Breast epithelium (tissue), 4 donors: ENCODE measurements at regions not wholly inside any gene's neighbourhood (a gene's known extent, or its start where the extent isn't known, plus 50 kb on each side); places are given as distances from the start of the nearest gene placed in this dataset.

ENCODE experiments used
- DNase-seq, 2 donors: peaks; one replicate each; pipeline ENCODE4 v3.0.0-alpha.2; 2019; ENCODE audit warnings: low spot score in 2 of 2
- H3K27ac ChIP-seq, 2 donors: fragments of 200-600 bp; sonication (generic) in 1 of 2; one replicate each; pipeline ENCODE4 v1.5.1; 2016 to 2019; ENCODE audit warnings: mild to moderate bottlenecking in 1 of 2
- H3K27me3 ChIP-seq, 2 donors: fragments of 200-600 bp; sonication (generic) in 1 of 2; one replicate each; pipeline versions ENCODE4 v1.5.1 to v1.6.0; 2017 to 2019; ENCODE audit warnings: control low read depth in 1 of 2, mild to moderate bottlenecking in 1 of 2
- H3K36me3 ChIP-seq: fragments of 200-600 bp; one replicate; pipeline ENCODE4 v1.5.1; 2019
- H3K4me1 ChIP-seq, 2 donors: fragments of 200-600 bp; sonication (generic); one replicate each; pipeline ENCODE4 v1.5.1; 2016 to 2019; ENCODE audit warnings: control low read depth in 1 of 2
- H3K4me3 ChIP-seq, 3 donors: fragments of 200-600 bp; sonication (generic); 1 replicate in 2 of 3; 2 replicates in 1 of 3; pipeline ENCODE4 v1.5.1; 2016 to 2019; ENCODE audit warnings: mild to moderate bottlenecking in 3 of 3, moderate library complexity in 2 of 3
- H3K9me3 ChIP-seq, 2 donors: fragments of 200-600 bp; sonication (generic) in 1 of 2; one replicate each; pipeline ENCODE4 v1.5.1; 2016 to 2019; ENCODE audit warnings: control low read depth in 1 of 2
- POLR2A ChIP-seq: fragments of 450-650 bp; IDR thresholded peaks from one replicate; pipeline ENCODE4 v1.6.1; 2016; ENCODE audit warnings: antibody characterized with exemption, mild to moderate bottlenecking, moderate library complexity
- POLR2AphosphoS5 ChIP-seq, 3 donors: sonication (generic); formaldehyde crosslinking; IDR thresholded peaks; one replicate each; pipeline ENCODE4 v1.6.1; 2017; ENCODE audit warnings: antibody characterized with exemption in 3 of 3
- intact Hi-C: fragments of 100-400 bp; cut with DNase I; formaldehyde crosslinking; loops from one replicate; pipeline ENCODE4 v1.15.1; 2023; ENCODE audit warnings: low total_unique reads
- TF ChIP-seq, protein P1 (sequence below), 3 donors: fragments of 450-650 bp; IDR thresholded peaks; one replicate each; pipeline ENCODE4 v1.5.1; 2016 to 2017; ENCODE audit warnings: antibody characterized with exemption in 3 of 3, mild to moderate bottlenecking in 3 of 3, moderate library complexity in 3 of 3

DNA sequence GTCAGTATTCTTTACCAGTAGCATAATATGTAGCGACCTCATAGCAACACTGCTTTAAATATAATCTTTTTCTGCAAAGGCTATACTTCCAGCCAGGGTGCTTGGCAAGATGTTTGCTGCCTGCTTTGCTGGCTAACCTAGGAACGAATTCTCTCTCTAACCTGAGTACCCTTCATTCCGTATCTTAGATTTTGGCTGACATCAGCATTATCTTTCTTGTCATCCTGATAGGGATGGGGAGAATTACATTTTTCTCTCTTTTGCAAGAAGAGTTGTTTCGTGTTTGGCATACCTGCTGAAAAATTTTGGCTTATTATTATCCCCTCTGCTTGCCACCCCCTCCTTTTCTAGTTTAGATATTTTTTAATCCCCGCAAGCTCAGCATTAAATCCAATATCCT lies 91.2 kb upstream of the CLMP start:
- DNase-seq = no peak
- no peaks in the 10 kb centered on the region for H3K36me3 ChIP-seq
- no peak for TF ChIP-seq POLR2AphosphoS5 (IDR thresholded peaks at IDR 0.05)
- TF ChIP-seq POLR2A = no peak
- TF ChIP-seq, protein P1, sequence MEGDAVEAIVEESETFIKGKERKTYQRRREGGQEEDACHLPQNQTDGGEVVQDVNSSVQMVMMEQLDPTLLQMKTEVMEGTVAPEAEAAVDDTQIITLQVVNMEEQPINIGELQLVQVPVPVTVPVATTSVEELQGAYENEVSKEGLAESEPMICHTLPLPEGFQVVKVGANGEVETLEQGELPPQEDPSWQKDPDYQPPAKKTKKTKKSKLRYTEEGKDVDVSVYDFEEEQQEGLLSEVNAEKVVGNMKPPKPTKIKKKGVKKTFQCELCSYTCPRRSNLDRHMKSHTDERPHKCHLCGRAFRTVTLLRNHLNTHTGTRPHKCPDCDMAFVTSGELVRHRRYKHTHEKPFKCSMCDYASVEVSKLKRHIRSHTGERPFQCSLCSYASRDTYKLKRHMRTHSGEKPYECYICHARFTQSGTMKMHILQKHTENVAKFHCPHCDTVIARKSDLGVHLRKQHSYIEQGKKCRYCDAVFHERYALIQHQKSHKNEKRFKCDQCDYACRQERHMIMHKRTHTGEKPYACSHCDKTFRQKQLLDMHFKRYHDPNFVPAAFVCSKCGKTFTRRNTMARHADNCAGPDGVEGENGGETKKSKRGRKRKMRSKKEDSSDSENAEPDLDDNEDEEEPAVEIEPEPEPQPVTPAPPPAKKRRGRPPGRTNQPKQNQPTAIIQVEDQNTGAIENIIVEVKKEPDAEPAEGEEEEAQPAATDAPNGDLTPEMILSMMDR (IDR thresholded peaks at IDR 0.05) = no peak
- H3K4me3 ChIP-seq = no peak overlapping the region
- H3K27ac ChIP-seq = no peak overlapping the region
- H3K27me3 ChIP-seq = no peaks in the 10 kb centered on the region
- no peaks in the 10 kb centered on the region for H3K9me3 ChIP-seq
- H3K4me1 ChIP-seq = no peaks in the 10 kb centered on the region
- intact Hi-C loops = no loop called here

DNA sequence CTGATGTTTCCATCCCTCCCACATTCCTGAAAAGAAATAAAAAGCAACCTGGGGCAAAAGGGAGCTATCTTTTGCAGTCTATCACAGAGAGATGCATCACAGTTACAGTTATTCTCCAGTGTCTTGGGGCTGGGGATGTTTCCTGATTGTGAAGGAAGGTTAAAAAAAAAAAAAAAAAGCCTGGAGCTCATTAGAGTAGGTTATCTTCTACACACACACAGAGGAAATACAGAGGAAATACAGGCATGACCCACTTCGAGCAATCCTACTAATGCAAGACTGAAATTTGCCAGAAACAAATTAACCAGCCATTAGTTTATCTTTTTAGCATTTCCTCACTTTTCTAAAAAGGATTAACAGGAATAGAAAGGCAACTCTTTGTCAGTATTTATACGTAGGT lies 89.4 kb upstream of the CLMP start:
- TF ChIP-seq POLR2AphosphoS5 (IDR thresholded peaks at IDR 0.05) = no peak
- TF ChIP-seq, protein P1 (IDR thresholded peaks at IDR 0.05) = no peak
- TF ChIP-seq POLR2A = no peak
- no peaks in the 10 kb centered on the region for H3K36me3 ChIP-seq
- intact Hi-C loops = no loop called here
- H3K4me3 ChIP-seq = no peak overlapping the region
- H3K27me3 ChIP-seq = no peaks in the 10 kb centered on the region
- no peak for DNase-seq
- no peaks in the 10 kb centered on the region for H3K4me1 ChIP-seq
- no peaks in the 10 kb centered on the region for H3K9me3 ChIP-seq
- H3K27ac ChIP-seq = no peak overlapping the region

DNA sequence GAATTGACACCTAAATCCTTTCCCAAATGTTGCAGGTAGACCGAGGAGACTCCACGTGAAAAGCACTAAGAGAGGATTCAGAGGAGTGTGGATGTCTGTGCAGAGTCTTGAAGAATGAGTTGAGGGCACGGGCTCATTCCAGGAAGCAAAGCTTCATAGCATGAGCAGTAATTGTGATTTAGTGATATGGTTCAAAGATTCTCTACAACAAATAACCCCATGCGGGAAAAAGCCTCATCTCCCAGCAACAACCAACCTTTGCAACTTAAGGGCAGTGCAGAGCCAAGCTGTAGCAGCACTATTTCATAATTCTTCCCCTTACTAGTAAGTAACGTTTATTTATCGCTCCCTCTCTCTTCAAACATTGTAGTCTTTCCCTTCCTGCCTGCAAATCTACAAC lies 87.5 kb upstream of the CLMP start:
- intact Hi-C loops = no loop called here
- DNase-seq = no peak
- no peaks in the 10 kb centered on the region for H3K4me1 ChIP-seq
- H3K9me3 ChIP-seq = no peaks in the 10 kb centered on the region
- TF ChIP-seq POLR2A = no peak
- TF ChIP-seq, protein P1 (IDR thresholded peaks at IDR 0.05) = no peak
- H3K27me3 ChIP-seq = no peaks in the 10 kb centered on the region
- H3K4me3 ChIP-seq = no peak overlapping the region
- H3K27ac ChIP-seq = no peak overlapping the region
- H3K36me3 ChIP-seq = no peaks in the 10 kb centered on the region

DNA sequence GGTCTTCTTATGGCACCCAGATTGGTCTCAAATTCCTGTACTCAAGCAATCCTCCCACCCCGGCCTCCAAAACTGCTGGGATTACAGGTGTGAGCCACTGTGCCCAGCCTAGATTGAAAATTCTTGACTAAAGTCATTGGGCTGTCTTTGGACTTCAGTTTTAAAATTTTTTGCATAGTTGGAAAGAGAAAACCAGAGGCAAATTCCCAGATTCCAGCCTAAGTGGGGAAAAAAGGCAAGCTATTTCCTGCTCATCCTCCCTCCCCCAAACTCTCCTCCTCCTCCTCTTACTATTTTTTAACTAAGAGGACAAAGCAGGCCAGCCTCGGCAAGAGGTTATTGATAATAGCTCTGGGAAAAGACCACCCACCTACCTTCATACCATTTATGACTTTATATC lies 78.6 kb upstream of the CLMP start:
- Histone ChIP-seq H3K36me3 (no peaks in the 10 kb centered on the region), H3K27me3 (no peaks in the 10 kb centered on the region), H3K4me3 (no peak overlapping the region), H3K9me3 (no peaks in the 10 kb centered on the region), H3K27ac (no peak overlapping the region), H3K4me1 (no peaks in the 10 kb centered on the region)
- TF ChIP-seq POLR2AphosphoS5 (IDR thresholded peaks at IDR 0.05) (no peak), POLR2A (no peak)
- TF ChIP-seq, protein P1 (IDR thresholded peaks at IDR 0.05) = no peak
- no peak for DNase-seq
- intact Hi-C loops = no loop called here

DNA sequence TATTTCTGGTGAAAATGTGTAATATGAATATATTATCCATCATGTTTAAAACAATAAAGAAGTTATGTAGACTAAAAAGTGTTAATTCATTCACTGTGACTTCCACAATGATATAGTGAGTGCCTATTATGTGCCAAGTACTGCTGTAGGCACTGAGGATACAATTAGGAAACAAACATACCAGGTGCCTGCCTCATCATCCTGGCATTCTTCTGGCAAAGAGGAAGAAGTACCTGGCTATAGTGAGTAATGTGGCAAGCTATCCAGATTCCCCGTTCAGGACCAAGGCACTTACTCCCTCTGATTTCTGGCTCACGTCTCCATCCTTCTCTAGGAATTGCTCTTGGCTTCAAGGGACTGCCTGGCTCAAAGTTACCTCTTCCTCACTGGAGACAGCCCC lies 77.5 kb upstream of the CLMP start:
- no peaks in the 10 kb centered on the region for H3K27me3 ChIP-seq
- intact Hi-C loops = no loop called here

More for the DNA sequence above, 77.5 kb upstream of the CLMP start:
- Histone ChIP-seq H3K9me3 (no peaks in the 10 kb centered on the region), H3K4me3 (no peak overlapping the region), H3K27ac (no peak overlapping the region), H3K4me1 (no peaks in the 10 kb centered on the region), H3K36me3 (no peaks in the 10 kb centered on the region)
- DNase-seq = no peak
- no peak for TF ChIP-seq POLR2A
- TF ChIP-seq POLR2AphosphoS5 (IDR thresholded peaks at IDR 0.05) = no peak
- TF ChIP-seq, protein P1 (IDR thresholded peaks at IDR 0.05) = no peak
